Upper lobe of left lung (tissue), 6 donors: ENCODE measurements at regions not wholly inside any gene's neighbourhood (a gene's known extent, or its start where the extent isn't known, plus 50 kb on each side); places are given as distances from the start of the nearest gene placed in this dataset.

Experiments used
- ATAC-seq, 2 donors: fragments of 200-7000 bp; cut with Tn5 transposase; one replicate each; pipeline ENCODE4 v1.9.1; 2022; ENCODE audit warnings: mild to moderate bottlenecking in 2 of 2, moderate library complexity in 2 of 2; ENCODE audit not compliant: low FRiP score in 2 of 2
- DNase-seq, 2 donors: peaks; one replicate each; pipeline ENCODE4 v3.0.0-alpha.2; 2019 to 2020
- H3K27ac ChIP-seq, 4 donors: fragments of 200-600 bp; sonication (generic); one replicate each; pipeline ENCODE4 v1.5.1; 2016 to 2019
- H3K27me3 ChIP-seq, 4 donors: fragments of 200-600 bp; sonication (generic); one replicate each; pipeline ENCODE4 v1.5.1; 2017 to 2019
- H3K36me3 ChIP-seq, 4 donors: fragments of 200-600 bp; sonication (generic); one replicate each; pipeline ENCODE4 v1.5.1; 2016 to 2019
- H3K4me1 ChIP-seq, 4 donors: fragments of 200-600 bp; sonication (generic); one replicate each; pipeline ENCODE4 v1.5.1; 2018 to 2019
- H3K4me3 ChIP-seq, 4 donors: fragments of 200-600 bp; sonication (generic); one replicate each; pipeline ENCODE4 v1.5.1; 2017 to 2019; ENCODE audit warnings: mild to moderate bottlenecking in 2 of 4, moderate library complexity in 1 of 4
- H3K9me3 ChIP-seq, 4 donors: fragments of 200-600 bp; sonication (generic); one replicate each; pipeline ENCODE4 v1.5.1; 2018 to 2019
- CTCF ChIP-seq, 6 experiments: fragments of 450-650 bp in 4 of 6; fragments of 200-600 bp in 2 of 6; sonication (generic) in 2 of 6; IDR thresholded peaks; one replicate each; pipeline ENCODE4 v1.5.1; 2016 to 2019; ENCODE audit warnings: antibody characterized with exemption in 6 of 6
- EP300 ChIP-seq, 4 donors: sonication (generic); formaldehyde crosslinking; IDR thresholded peaks; one replicate each; pipeline ENCODE4 v1.5.1; 2017; ENCODE audit warnings: antibody characterized with exemption in 4 of 4, control low read depth in 2 of 4
- POLR2A ChIP-seq, 4 donors: fragments of 450-650 bp; IDR thresholded peaks; one replicate each; pipeline ENCODE4 v1.5.1; 2016 to 2017; ENCODE audit warnings: antibody characterized with exemption in 4 of 4, mild to moderate bottlenecking in 2 of 4
- POLR2AphosphoS5 ChIP-seq, 2 donors: sonication (generic); formaldehyde crosslinking; IDR thresholded peaks; one replicate each; pipeline ENCODE4 v1.5.1; 2017; ENCODE audit warnings: antibody characterized with exemption in 2 of 2
- WGBS, 2 donors: methylation state at CpG; one replicate each; pipeline ENCODE4 v1.1.5; 2017 to 2018; 5-methylcytosine and 5-hydroxymethylcytosine counted together
- donor health status: DM: no; HTN: no; CAD: no; lungs with moderate emphysema.
- donor health status: DM: no; HTN: yes; CAD: no; lungs with severe emphysema.

GRCh38 chrX:104419926-104420325, 146.1 kb upstream of the IL1RAPL2 start:
- ATAC-seq: no peak
- H3K27me3 ChIP-seq: no peaks in the 10 kb centered on the region
- peaks cover 0 to 7% (median 0%) of the 10 kb centered on the region in 4 donors for H3K9me3 ChIP-seq
- DNase-seq: no peak
- 63 to 79% methylated on average over 2 of the region's 2 CpGs for WGBS, 2 donors
- H3K4me3 ChIP-seq: no peak overlapping the region
- H3K4me1 ChIP-seq: no peaks in the 10 kb centered on the region
- H3K27ac ChIP-seq: no peak overlapping the region
- no peak for TF ChIP-seq POLR2AphosphoS5 (IDR thresholded peaks at IDR 0.05)
- no peaks in the 10 kb centered on the region for H3K36me3 ChIP-seq

- Histone ChIP-seq H3K4me1 (no peaks in the 10 kb centered on the region), H3K27me3 (no peaks in the 10 kb centered on the region), H3K4me3 (no peak overlapping the region), H3K36me3 (no peaks in the 10 kb centered on the region), H3K9me3 (peaks cover 0 to 7% (median 0%) of the 10 kb centered on the region in 4 donors), H3K27ac (no peak overlapping the region)
- TF ChIP-seq EP300 (IDR thresholded peaks at IDR 0.05) (no peak), POLR2A (IDR thresholded peaks at IDR 0.05) (no peak), POLR2AphosphoS5 (IDR thresholded peaks at IDR 0.05) (no peak), CTCF (IDR thresholded peaks at IDR 0.05) (no peak)
- 81 to 88% methylated on average over 1 of the region's 1 CpG for WGBS, 2 donors
- DNase-seq (no peak), ATAC-seq (no peak)
These were observed 146.8 kb upstream of the IL1RAPL2 start for GRCh38 chrX:104419211-104419610.

DNA sequence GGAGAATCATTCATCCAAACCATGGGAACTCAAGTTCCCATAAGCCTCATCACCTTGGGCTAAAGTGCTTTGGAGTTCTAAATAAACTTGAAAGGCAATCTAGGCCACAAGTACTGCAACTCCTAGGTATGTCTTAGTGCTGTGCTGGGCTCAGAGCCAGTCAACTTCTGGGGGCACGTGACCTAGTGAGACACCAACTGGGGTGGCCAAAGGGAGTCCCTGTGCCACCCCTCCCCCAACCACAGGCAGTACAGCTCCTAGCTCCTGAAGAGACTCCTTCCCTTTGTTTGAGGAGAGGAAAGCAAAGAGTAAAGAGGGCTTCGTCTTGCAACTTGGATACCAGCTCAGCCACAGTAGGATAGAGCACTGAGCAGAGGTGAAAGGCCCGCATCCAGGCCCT, 154.2 kb upstream of the IL1RAPL2 start:
- TF ChIP-seq POLR2A (IDR thresholded peaks at IDR 0.05) (no peak), CTCF (IDR thresholded peaks at IDR 0.05) (no peak), POLR2AphosphoS5 (IDR thresholded peaks at IDR 0.05) (no peak), EP300 (IDR thresholded peaks at IDR 0.05) (no peak)
- Histone ChIP-seq H3K36me3 (no peaks in the 10 kb centered on the region), H3K27me3 (no peaks in the 10 kb centered on the region), H3K9me3 (peaks cover 0 to 9% (median 0%) of the 10 kb centered on the region in 4 donors), H3K4me3 (no peak overlapping the region), H3K4me1 (no peaks in the 10 kb centered on the region), H3K27ac (no peak overlapping the region)
- peak in 1 of 2 donors; percentile 37 for ATAC-seq
- 66% methylated on average over 3 of the region's 3 CpGs; no CpG with 5 or more reads in 1 of the 2 donors for WGBS, 2 donors
- DNase-seq: peak in 1 of 2 donors; percentile 31

- Histone ChIP-seq H3K9me3 (no peaks in the 10 kb centered on the region), H3K4me1 (no peaks in the 10 kb centered on the region), H3K27me3 (no peaks in the 10 kb centered on the region), H3K4me3 (no peak overlapping the region), H3K27ac (no peak overlapping the region), H3K36me3 (no peaks in the 10 kb centered on the region)
- no peak for ATAC-seq
- 100% methylated on average over 1 of the region's 1 CpG for WGBS, 2 donors
- no peak for TF ChIP-seq POLR2A (IDR thresholded peaks at IDR 0.05)
- TF ChIP-seq EP300 (IDR thresholded peaks at IDR 0.05): no peak
- TF ChIP-seq CTCF (IDR thresholded peaks at IDR 0.05): no peak
- no peak for TF ChIP-seq POLR2AphosphoS5 (IDR thresholded peaks at IDR 0.05)
- DNase-seq: no peak
These were observed 145.7 kb upstream of the ESX1 start for GRCh38 chrX:104400387-104400786.

DNA sequence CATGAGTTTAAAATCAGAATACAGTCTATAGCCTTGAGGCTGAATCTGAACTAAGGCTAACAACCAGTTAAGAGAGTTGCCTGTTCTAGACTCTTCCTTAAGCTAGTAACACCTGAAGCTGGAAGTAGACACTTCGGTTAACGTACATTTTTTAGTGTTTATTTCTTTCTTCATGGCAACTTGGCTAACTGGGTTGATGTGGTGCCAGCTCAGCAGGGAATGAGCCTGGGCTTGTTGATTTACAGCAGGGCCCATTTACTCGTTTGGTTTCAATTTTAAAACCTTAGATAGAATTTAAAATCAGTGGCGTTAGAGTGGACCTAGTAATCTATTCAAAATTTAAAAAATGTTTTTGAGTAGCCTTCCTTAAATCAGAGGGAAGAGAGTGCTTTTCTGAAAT, 137.6 kb upstream of the ESX1 start:
- H3K4me3 ChIP-seq: no peak overlapping the region
- DNase-seq (no peak), ATAC-seq (no peak)
- no peaks in the 10 kb centered on the region for H3K9me3 ChIP-seq
- WGBS, 2 donors: 60 to 65% methylated on average over 4 of the region's 4 CpGs
- H3K27ac ChIP-seq: no peak overlapping the region
- H3K4me1 ChIP-seq: no peaks in the 10 kb centered on the region
- TF ChIP-seq EP300 (IDR thresholded peaks at IDR 0.05) (no peak), CTCF (IDR thresholded peaks at IDR 0.05) (no peak), POLR2A (IDR thresholded peaks at IDR 0.05) (no peak), POLR2AphosphoS5 (IDR thresholded peaks at IDR 0.05) (no peak)
- no peaks in the 10 kb centered on the region for H3K27me3 ChIP-seq
- H3K36me3 ChIP-seq: no peaks in the 10 kb centered on the region
